H1 (cell line): ENCODE measurements at regions not wholly inside any gene's neighbourhood (a gene's known extent, or its start where the extent isn't known, plus 50 kb on each side); places are given as distances from the start of the nearest gene placed in this dataset.

ENCODE experiments used
- CTCF ChIA-PET: fragments of 300-600 bp; sonication (Branson Sonifier 250); formaldehyde crosslinking; loops from one replicate; lab custom pipeline; 2021; ENCODE audit not compliant: partially characterized antibody; lab: Charles Lee
- POLR2A ChIA-PET: fragments of 300-600 bp; sonication (Branson Sonifier 250); formaldehyde crosslinking; loops from one replicate; lab custom pipeline; 2021; ENCODE audit warnings: inconsistent platforms; ENCODE audit not compliant: partially characterized antibody; lab: Charles Lee
- DNase-seq, 2 experiments: peaks; one replicate each; pipeline versions ENCODE4 v3.0.0 to v3.0.0-alpha.2; 2010 to 2022; ENCODE audit warnings: low spot score in 2 of 2, low read depth in 1 of 2, mixed read lengths in 1 of 2
- FAIRE-seq: peaks from 2 replicates; lab custom pipeline; 2011; peaks lifted over from hg19 to GRCh38; lab: Jason Lieb, UNC
- H2AFZ ChIP-seq: 2 replicates; pipeline ENCODE4 v1.8.1; 2012; ENCODE audit warnings: low read length, inconsistent platforms
- H2AK5ac ChIP-seq: 2 replicates; pipeline ENCODE4 v1.6.1; 2013; ENCODE audit warnings: low read depth, low read length
- H2BK120ac ChIP-seq: replicated peaks from 2 replicates; pipeline ENCODE3; 2013; ENCODE audit warnings: low read depth, low read length, inconsistent platforms
- H2BK12ac ChIP-seq: 2 replicates; pipeline ENCODE4 v1.6.1; 2013; ENCODE audit warnings: low read depth, low read length
- H2BK15ac ChIP-seq: 2 replicates; pipeline ENCODE4 v1.6.1; 2013; ENCODE audit warnings: low read length
- H2BK20ac ChIP-seq: 2 replicates; pipeline ENCODE4 v1.6.1; 2013; ENCODE audit warnings: low read length
- H2BK5ac ChIP-seq: 2 replicates; pipeline ENCODE4 v1.6.1; 2013; ENCODE audit warnings: low read depth, low read length
- H3K14ac ChIP-seq: 2 replicates; pipeline ENCODE4 v1.6.1; 2013; ENCODE audit warnings: inconsistent platforms; ENCODE audit not compliant: insufficient read length
- H3K18ac ChIP-seq: 2 replicates; pipeline ENCODE4 v1.6.1; 2013; ENCODE audit warnings: low read length; ENCODE audit errors: extremely low read depth
- H3K23ac ChIP-seq: 2 replicates; pipeline ENCODE4 v1.6.1; 2013; ENCODE audit warnings: inconsistent platforms; ENCODE audit not compliant: insufficient read length
- H3K23me2 ChIP-seq: 2 replicates; pipeline ENCODE4 v1.6.1; 2013; ENCODE audit warnings: low read depth, low read length
- H3K27ac ChIP-seq: 2 replicates; pipeline ENCODE4 v1.6.1; 2011; ENCODE audit warnings: low read depth, low read length, inconsistent platforms
- H3K27me3 ChIP-seq, 4 experiments: replicated peaks in 1 of 4; 1 replicate in 1 of 4; 2 replicates in 3 of 4; pipeline versions ENCODE4 v1.6.1 to v1.8.1; 2011 to 2013; ENCODE audit warnings: low read length in 3 of 4, mild to moderate bottlenecking in 3 of 4, inconsistent platforms in 2 of 4, mixed read lengths in 2 of 4, moderate library complexity in 1 of 4; ENCODE audit not compliant: control insufficient read depth in 3 of 4, insufficient read depth in 3 of 4; ENCODE audit errors: extremely low read depth in 1 of 4
- H3K36me3 ChIP-seq, 4 experiments: 2 replicates each; pipeline versions ENCODE4 v1.6.1 to v1.8.1; 2011 to 2013; ENCODE audit warnings: mild to moderate bottlenecking in 4 of 4, low read length in 3 of 4, moderate library complexity in 2 of 4, control low read depth in 1 of 4, inconsistent platforms in 1 of 4; ENCODE audit not compliant: insufficient read depth in 4 of 4, control insufficient read depth in 2 of 4
- H3K4ac ChIP-seq: replicated peaks from 2 replicates; pipeline ENCODE3; 2013; ENCODE audit warnings: low read length, low read depth, mixed read lengths, inconsistent platforms; ENCODE audit not compliant: insufficient read length
- H3K4me1 ChIP-seq, 4 experiments: replicated peaks in 1 of 4; 1 replicate in 1 of 4; 2 replicates in 3 of 4; pipeline versions ENCODE4 v1.6.1 to v1.8.1; 2011 to 2013; ENCODE audit warnings: low read length in 3 of 4, inconsistent platforms in 2 of 4, mixed read lengths in 1 of 4; ENCODE audit not compliant: insufficient read depth in 4 of 4, control insufficient read depth in 3 of 4
- H3K4me2 ChIP-seq, 2 experiments: 2 replicates each; pipeline versions ENCODE4 v1.6.1 to v1.8.1; 2011 to 2013; ENCODE audit warnings: low read depth in 2 of 2, low read length in 2 of 2, control low read depth in 1 of 2, inconsistent platforms in 1 of 2, mild to moderate bottlenecking in 1 of 2; ENCODE audit not compliant: insufficient read depth in 1 of 2
- H3K4me3 ChIP-seq, 4 experiments: fragments of 200-600, 300-600 bp in 1 of 4; sonication (generic), shearing (Covaris generic), sonication (Bioruptor Twin) in 1 of 4; 2 replicates each; pipeline versions ENCODE4 v1.5.1 to v1.8.1; 2011 to 2016; ENCODE audit warnings: low read length in 4 of 4, low read depth in 3 of 4, control low read depth in 2 of 4, inconsistent platforms in 2 of 4, mild to moderate bottlenecking in 2 of 4, mixed read lengths in 1 of 4, moderate library complexity in 1 of 4; ENCODE audit not compliant: insufficient read depth in 2 of 4; ENCODE audit errors: extremely low read depth in 1 of 4
- H3K56ac ChIP-seq: replicated peaks from 2 replicates; pipeline ENCODE3; 2013; ENCODE audit warnings: low read depth, mild to moderate bottlenecking, mixed read lengths, low read length, inconsistent platforms; ENCODE audit not compliant: insufficient read length
- H3K79me1 ChIP-seq: 2 replicates; pipeline ENCODE4 v1.6.1; 2013; ENCODE audit warnings: low read depth, low read length, control low read depth
- H3K79me2 ChIP-seq, 2 experiments: 2 replicates each; pipeline versions ENCODE4 v1.6.1 to v1.8.1; 2012 to 2013; ENCODE audit warnings: low read length in 2 of 2, mild to moderate bottlenecking in 2 of 2, inconsistent platforms in 1 of 2; ENCODE audit not compliant: insufficient read depth in 2 of 2, control insufficient read depth in 1 of 2
- H3K9ac ChIP-seq, 4 experiments: replicated peaks in 1 of 4; 1 replicate in 1 of 4; 2 replicates in 3 of 4; pipeline versions ENCODE4 v1.6.1 to v1.8.1; 2011 to 2013; ENCODE audit warnings: low read depth in 3 of 4, low read length in 3 of 4, control low read depth in 2 of 4, mild to moderate bottlenecking in 2 of 4, moderate library complexity in 2 of 4, inconsistent platforms in 1 of 4; ENCODE audit errors: extremely low read depth in 1 of 4
- H3K9me3 ChIP-seq, 2 experiments: 2 replicates each; pipeline versions ENCODE4 v1.6.1 to v1.8.1; 2012 to 2013; ENCODE audit warnings: mild to moderate bottlenecking in 2 of 2, moderate library complexity in 2 of 2, control low read depth in 1 of 2, inconsistent platforms in 1 of 2, low read depth in 1 of 2, low read length in 1 of 2, mixed read lengths in 1 of 2; ENCODE audit not compliant: insufficient read depth in 2 of 2
- H4K20me1 ChIP-seq, 2 experiments: replicated peaks in 1 of 2; 2 replicates each; pipeline versions ENCODE3 to v1.8.1; 2011 to 2013; ENCODE audit warnings: inconsistent platforms in 2 of 2, low read length in 2 of 2, mild to moderate bottlenecking in 1 of 2; ENCODE audit not compliant: insufficient read depth in 2 of 2, control insufficient read depth in 1 of 2
- H4K5ac ChIP-seq: 2 replicates; pipeline ENCODE4 v1.6.1; 2013; ENCODE audit warnings: low read length, low read depth, mixed read lengths, inconsistent platforms; ENCODE audit not compliant: insufficient read length
- H4K8ac ChIP-seq: 2 replicates; pipeline ENCODE4 v1.8.0; 2013; ENCODE audit warnings: mild to moderate bottlenecking, moderate library complexity, low read length, inconsistent platforms; ENCODE audit not compliant: insufficient read depth; ENCODE audit errors: extremely low read depth
- H4K91ac ChIP-seq: replicated peaks from 2 replicates; pipeline ENCODE3; 2013; ENCODE audit warnings: low read length, mixed read lengths, inconsistent platforms; ENCODE audit not compliant: insufficient read length
- ASH2L ChIP-seq: fragments of 200-600, 300-600 bp; sonication (generic); IDR thresholded peaks from one replicate; pipeline ENCODE4 v1.7.1; 2017; ENCODE audit warnings: low read length
- CHD1 ChIP-seq: IDR thresholded peaks from 2 replicates; pipeline ENCODE4 v1.6.1; 2012; ENCODE audit warnings: low read depth, low read length, improper control_type of control experiment
- NANOG ChIP-seq: IDR thresholded peaks from 2 replicates; pipeline ENCODE4 v1.6.1; 2011; ENCODE audit warnings: low read length, low read depth, mild to moderate bottlenecking, inconsistent platforms; ENCODE audit not compliant: insufficient read depth, poor library complexity, severe bottlenecking
- SP1 ChIP-seq: IDR thresholded peaks from 2 replicates; pipeline ENCODE4 v1.6.1; 2011; ENCODE audit warnings: low read depth, low read length
- TEAD4 ChIP-seq: IDR thresholded peaks from 2 replicates; pipeline ENCODE4 v1.6.1; 2012; ENCODE audit warnings: low read depth, low read length, inconsistent platforms, mixed read lengths
- WGBS, 2 experiments: shearing (Covaris generic) in 1 of 2; methylation state at CpG; one replicate each; pipeline versions ENCODE4 v1.1.6 to v1.1.7; 2013 to 2015; ENCODE audit warnings: low lambda C conversion rate in 2 of 2, mixed read lengths in 2 of 2, inconsistent platforms in 1 of 2, low coverage in 1 of 2, missing lambda C conversion rate in 1 of 2; ENCODE audit not compliant: insufficient replicate concordance in 2 of 2, insufficient coverage in 1 of 2, insufficient read length in 1 of 2; ENCODE audit errors: extremely low coverage in 1 of 2, missing lambda C conversion rate in 1 of 2; 5-methylcytosine and 5-hydroxymethylcytosine counted together

DNA sequence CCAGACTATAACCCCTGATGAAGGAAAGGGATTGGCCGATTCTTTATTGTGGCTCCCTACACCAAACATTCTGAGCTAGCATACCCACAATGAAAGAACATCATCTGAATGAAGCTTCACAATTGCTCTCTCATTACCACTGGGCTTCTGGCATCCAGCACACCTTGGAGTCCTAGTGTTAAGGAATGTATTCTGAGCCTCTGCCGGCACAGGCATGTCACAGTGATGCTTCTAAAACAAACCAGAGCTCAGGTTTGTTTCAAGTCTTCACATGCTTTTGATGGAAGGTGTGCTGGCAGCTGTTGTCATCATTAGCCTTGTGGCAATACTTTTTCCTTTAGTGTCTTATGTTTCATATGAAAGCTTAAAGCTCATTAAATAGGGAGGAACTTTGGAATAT is 76.3 kb upstream of the RBBP8 start:
- no peak overlapping the region for H4K5ac ChIP-seq
- no peak overlapping the region for H4K91ac ChIP-seq
- no peaks in the 10 kb centered on the region for H3K9me3 ChIP-seq
- H2AFZ ChIP-seq, result no peak overlapping the region
- POLR2A ChIA-PET, result interaction anchor here (0.7 to 2.1 kb wide), 2 partner anchors 9 to 11 kb away, joined by 3 to 6 read pairs; no protein-coding TSS in a partner anchor
- H3K56ac ChIP-seq, result no peak overlapping the region
- H3K4me2 ChIP-seq, result no peak overlapping the region
- FAIRE-seq (peak; percentile 94), DNase-seq (peak in 1 of 2 experiments; percentile 29)
- H3K23me2 ChIP-seq, result no peaks in the 10 kb centered on the region
- H2BK5ac ChIP-seq, result no peak overlapping the region
- no peaks in the 10 kb centered on the region for H4K20me1 ChIP-seq
- H3K23ac ChIP-seq, result no peak overlapping the region
- H3K4me1 ChIP-seq, result peaks cover 0 to 2% (median 0%) of the 10 kb centered on the region in 4 experiments; a peak in 2 of 7 replicates
- no peak overlapping the region for H3K14ac ChIP-seq
- H3K4me3 ChIP-seq, result no peak overlapping the region
- H3K79me1 ChIP-seq, result no peaks in the 10 kb centered on the region
- no peak overlapping the region for H3K27ac ChIP-seq
- no peak overlapping the region for H2BK12ac ChIP-seq
- H3K18ac ChIP-seq, result no peak overlapping the region
- no peak overlapping the region for H2BK20ac ChIP-seq
- TF ChIP-seq NANOG, result peak; percentile 66
- no peak for TF ChIP-seq ASH2L
- 0 out of 2 replicates have a peak, but pooled peaks have one; percentile 19 for TF ChIP-seq SP1
- peak; percentile 51; the same call in 1 of the 2 replicates for TF ChIP-seq TEAD4
- no peak for TF ChIP-seq CHD1
- no peak overlapping the region for H2BK15ac ChIP-seq
- H3K36me3 ChIP-seq, result no peaks in the 10 kb centered on the region
- H4K8ac ChIP-seq, result no peak overlapping the region
- no peaks in the 10 kb centered on the region for H3K79me2 ChIP-seq
- no peak overlapping the region for H2AK5ac ChIP-seq
- WGBS, 2 experiments, result 70% methylated on average over 2 of the region's 2 CpGs; no CpG with 5 or more reads in 1 of the 2 experiments
- H3K9ac ChIP-seq, result no peak overlapping the region
- CTCF ChIA-PET, result interaction anchor here (1.2 kb wide), 1 partner anchor 74 kb away, joined by 9 read pairs; no protein-coding TSS in a partner anchor
- no peak overlapping the region for H2BK120ac ChIP-seq
- no peaks in the 10 kb centered on the region for H3K27me3 ChIP-seq
- H3K4ac ChIP-seq, result no peak overlapping the region
